Urothelium cell line (cell line): ENCODE measurements at regions not wholly inside any gene's neighbourhood (a gene's known extent, or its start where the extent isn't known, plus 50 kb on each side); places are given as distances from the start of the nearest gene placed in this dataset.
"Not testable (repeated sequence)": the region's sequence is repeated elsewhere in the genome, so short reads cannot be mapped to it uniquely, and the experiment has no call there.

Experiments
- DNase-seq: peaks from one replicate; pipeline ENCODE4 v3.0.0; 2011; ENCODE audit warnings: low spot score, mixed read lengths
- FAIRE-seq: peaks from 2 replicates; lab custom pipeline; 2011; peaks lifted over from hg19 to GRCh38; lab: Jason Lieb, UNC

GRCh38 chr2:134061066-134061465 lies 192.8 kb upstream of the MGAT5 start:
- not testable (repeated sequence) for DNase-seq, FAIRE-seq

GRCh38 chr2:134062235-134062634 lies 191.6 kb upstream of the MGAT5 start:
- not testable (repeated sequence) for FAIRE-seq, DNase-seq

GRCh38 chr2:134063916-134064315 lies 190.0 kb upstream of the MGAT5 start:
- not testable (repeated sequence) for DNase-seq, FAIRE-seq

GRCh38 chr2:134070281-134070741 lies 183.6 kb upstream of the MGAT5 start:
- FAIRE-seq = peak; percentile 35

GRCh38 chr2:134072341-134072740 lies 181.5 kb upstream of the MGAT5 start:
- no peak for FAIRE-seq

More at GRCh38 chr2:134070281-134070741, 183.6 kb upstream of the MGAT5 start:
- DNase-seq = no peak

GRCh38 chr2:134073023-134073422 lies 180.8 kb upstream of the MGAT5 start:
- FAIRE-seq = no peak
- DNase-seq = no peak

More at GRCh38 chr2:134072341-134072740, 181.5 kb upstream of the MGAT5 start:
- no peak for DNase-seq

GRCh38 chr2:134074619-134075018 lies 179.3 kb upstream of the MGAT5 start:
- DNase-seq (peak; percentile 36), FAIRE-seq (no peak)

GRCh38 chr2:134075204-134075603 lies 178.7 kb upstream of the MGAT5 start:
- peak; percentile 48 for FAIRE-seq
- no peak for DNase-seq

GRCh38 chr2:134078354-134078753 lies 175.5 kb upstream of the MGAT5 start:
- no peak for DNase-seq
- FAIRE-seq = no peak

- no peak for FAIRE-seq
- DNase-seq = no peak
These were observed 174.5 kb upstream of the MGAT5 start for GRCh38 chr2:134079373-134079772.

GRCh38 chr2:134080386-134081089 lies 173.3 kb upstream of the MGAT5 start:
- DNase-seq = no peak
- FAIRE-seq = no peak

- no peak for DNase-seq
- FAIRE-seq = no peak
These were observed 172.5 kb upstream of the MGAT5 start for GRCh38 chr2:134081238-134081938.

GRCh38 chr2:134083548-134083947 lies 170.3 kb upstream of the MGAT5 start:
- DNase-seq (no peak), FAIRE-seq (no peak)

- FAIRE-seq (no peak), DNase-seq (no peak)
These were observed 167.2 kb upstream of the MGAT5 start for GRCh38 chr2:134086594-134087219.

- DNase-seq = peak; percentile 53
- no peak for FAIRE-seq
These were observed 166.4 kb upstream of the MGAT5 start for GRCh38 chr2:134087371-134087921.

- DNase-seq = no peak
- no peak for FAIRE-seq
These were observed 164.4 kb upstream of the MGAT5 start for GRCh38 chr2:134089454-134089853.

- FAIRE-seq (no peak), DNase-seq (no peak)
These were observed 156.1 kb upstream of the MGAT5 start for GRCh38 chr2:134097740-134098139.

GRCh38 chr2:134098321-134098720 lies 155.6 kb upstream of the MGAT5 start:
- FAIRE-seq (no peak), DNase-seq (no peak)

GRCh38 chr2:134099273-134099672 lies 154.6 kb upstream of the MGAT5 start:
- no peak for DNase-seq
- no peak for FAIRE-seq

GRCh38 chr2:134103196-134103595 lies 150.7 kb upstream of the MGAT5 start:
- FAIRE-seq (no peak), DNase-seq (no peak)

GRCh38 chr2:134104754-134105153 lies 149.1 kb upstream of the MGAT5 start:
- no peak for FAIRE-seq
- DNase-seq = no peak
